HEK293 (cell line): ENCODE measurements at regions not wholly inside any gene's neighbourhood (a gene's known extent, or its start where the extent isn't known, plus 50 kb on each side); places are given as distances from the start of the nearest gene placed in this dataset.

Experiments
- CTCF ChIA-PET: fragments of 350-600 bp; formaldehyde crosslinking; extraction: SDS; loops from one replicate; lab custom pipeline; 2021; ENCODE audit warnings: antibody characterized with exemption; lab: Yijun Ruan, JAX
- POLR2A ChIA-PET: fragments of 300-600 bp; formaldehyde crosslinking; extraction: SDS; loops from one replicate; lab custom pipeline; 2020; ENCODE audit warnings: antibody characterized with exemption, inconsistent platforms; lab: Yijun Ruan, JAX
- H3K27ac ChIP-seq: fragments of 200-500 bp; sonication (Bioruptor generic); 2 replicates; pipeline ENCODE4 v1.5.1; 2014; ENCODE audit warnings: low read depth, low read length, control low read depth, inconsistent platforms; ENCODE audit errors: extremely low read depth
- H3K36me3 ChIP-seq, 2 experiments: fragments of 200-500 bp in 1 of 2; sonication (Bioruptor generic) in 1 of 2; 1 replicate in 1 of 2; 2 replicates in 1 of 2; pipeline ENCODE4 v1.5.1; 2014 to 2017; ENCODE audit warnings: inconsistent platforms in 2 of 2, low read length in 2 of 2; ENCODE audit not compliant: control insufficient read depth in 2 of 2, insufficient read depth in 1 of 2
- H3K4me1 ChIP-seq: fragments of 200-500 bp; sonication (Bioruptor generic); 2 replicates; pipeline ENCODE4 v1.5.1; 2014; ENCODE audit warnings: mild to moderate bottlenecking, low read length, inconsistent platforms; ENCODE audit not compliant: control insufficient read depth, insufficient read depth
- H3K4me3 ChIP-seq: 2 replicates; pipeline ENCODE4 v1.5.1; 2011; ENCODE audit warnings: low read depth, mild to moderate bottlenecking, control low read depth, low read length, moderate library complexity
- H3K9me3 ChIP-seq: fragments of 200-500 bp; sonication (Bioruptor generic); 2 replicates; pipeline ENCODE4 v1.5.1; 2014; ENCODE audit warnings: low read depth, low read length, inconsistent platforms; ENCODE audit not compliant: control insufficient read depth, insufficient read depth
- FEZF1 ChIP-seq: fragments of 450-650 bp; formaldehyde crosslinking; IDR thresholded peaks from 2 replicates; pipeline ENCODE4 v1.5.1; 2016; ENCODE audit warnings: missing biosample characterization, missing genetic modification characterization
- IKZF3 ChIP-seq: fragments of 450-650 bp; IDR thresholded peaks from 2 replicates; pipeline ENCODE4 v1.5.0; 2018; ENCODE audit warnings: missing biosample characterization, mild to moderate bottlenecking, missing genetic modification characterization, moderate library complexity
- KLF8 ChIP-seq: fragments of 450-650 bp; formaldehyde crosslinking; IDR thresholded peaks from 2 replicates; pipeline ENCODE4 v1.5.1; 2016; ENCODE audit warnings: missing biosample characterization, missing genetic modification characterization
- MZF1 ChIP-seq: fragments of 450-650 bp; formaldehyde crosslinking; IDR thresholded peaks from 2 replicates; pipeline ENCODE4 v1.5.1; 2017; ENCODE audit warnings: missing biosample characterization, missing genetic modification characterization, borderline replicate concordance
- SCRT1 ChIP-seq: fragments of 450-650 bp; formaldehyde crosslinking; IDR thresholded peaks from 2 replicates; pipeline ENCODE4 v1.5.1; 2016; ENCODE audit warnings: missing biosample characterization, missing genetic modification characterization, borderline replicate concordance
- ZBTB17 ChIP-seq: fragments of 450-650 bp; formaldehyde crosslinking; IDR thresholded peaks from 2 replicates; pipeline ENCODE4 v1.5.1; 2016; ENCODE audit warnings: missing biosample characterization, missing genetic modification characterization
- ZBTB8A ChIP-seq: fragments of 450-650 bp; formaldehyde crosslinking; IDR thresholded peaks from 2 replicates; pipeline ENCODE4 v1.5.1; 2016; ENCODE audit warnings: missing biosample characterization, missing genetic modification characterization
- ZNF155 ChIP-seq: fragments of 450-650 bp; formaldehyde crosslinking; IDR thresholded peaks from 2 replicates; pipeline ENCODE4 v1.5.1; 2016; ENCODE audit warnings: missing biosample characterization, missing genetic modification characterization
- ZNF184 ChIP-seq: fragments of 450-650 bp; IDR thresholded peaks from 2 replicates; pipeline ENCODE4 v1.5.1; 2018; ENCODE audit warnings: missing biosample characterization, mild to moderate bottlenecking, missing genetic modification characterization
- ZNF292 ChIP-seq: fragments of 450-650 bp; formaldehyde crosslinking; IDR thresholded peaks from 2 replicates; pipeline ENCODE4 v1.5.1; 2016; ENCODE audit warnings: low read depth, missing biosample characterization, missing genetic modification characterization, borderline replicate concordance
- ZNF335 ChIP-seq: fragments of 450-650 bp; formaldehyde crosslinking; conservative IDR thresholded peaks from 2 replicates; pipeline ENCODE4 v1.5.1; 2016; ENCODE audit warnings: missing biosample characterization, missing genetic modification characterization
- ZNF37A ChIP-seq: fragments of 450-650 bp; IDR thresholded peaks from 2 replicates; pipeline ENCODE4 v1.5.1; 2018; ENCODE audit warnings: missing biosample characterization, missing genetic modification characterization
- ZNF449 ChIP-seq: fragments of 450-650 bp; formaldehyde crosslinking; IDR thresholded peaks from 2 replicates; pipeline ENCODE4 v1.5.1; 2017; ENCODE audit warnings: missing biosample characterization, mild to moderate bottlenecking, missing genetic modification characterization, moderate library complexity
- ZNF488 ChIP-seq: fragments of 450-650 bp; formaldehyde crosslinking; IDR thresholded peaks from 2 replicates; pipeline ENCODE4 v1.5.1; 2016; ENCODE audit warnings: missing biosample characterization, missing genetic modification characterization
- ZNF560 ChIP-seq: fragments of 450-650 bp; formaldehyde crosslinking; IDR thresholded peaks from 2 replicates; pipeline ENCODE4 v1.5.1; 2017; ENCODE audit warnings: missing biosample characterization, missing genetic modification characterization, borderline replicate concordance
- ZNF610 ChIP-seq: fragments of 450-650 bp; formaldehyde crosslinking; IDR thresholded peaks from 2 replicates; pipeline ENCODE4 v1.5.1; 2016; ENCODE audit warnings: missing biosample characterization, missing genetic modification characterization, borderline replicate concordance
- ZNF623 ChIP-seq: fragments of 450-650 bp; formaldehyde crosslinking; IDR thresholded peaks from 2 replicates; pipeline ENCODE4 v1.5.1; 2016; ENCODE audit warnings: missing biosample characterization, missing genetic modification characterization
- ZNF624 ChIP-seq: fragments of 450-650 bp; formaldehyde crosslinking; IDR thresholded peaks from 2 replicates; pipeline ENCODE4 v1.5.1; 2017; ENCODE audit warnings: missing biosample characterization, missing genetic modification characterization
- ZNF658 ChIP-seq: fragments of 450-650 bp; formaldehyde crosslinking; IDR thresholded peaks from 2 replicates; pipeline ENCODE4; 2016; ENCODE audit warnings: missing biosample characterization, missing genetic modification characterization
- ZNF704 ChIP-seq: fragments of 450-650 bp; formaldehyde crosslinking; IDR thresholded peaks from 2 replicates; pipeline ENCODE4 v1.5.1; 2016; ENCODE audit warnings: missing biosample characterization, missing genetic modification characterization
- ZNF707 ChIP-seq: fragments of 450-650 bp; formaldehyde crosslinking; IDR thresholded peaks from 2 replicates; pipeline ENCODE4 v1.5.1; 2016; ENCODE audit warnings: missing biosample characterization, missing genetic modification characterization
- ZNF76 ChIP-seq: fragments of 450-650 bp; formaldehyde crosslinking; IDR thresholded peaks from 2 replicates; pipeline ENCODE4; 2016; ENCODE audit warnings: low read depth, missing biosample characterization, missing genetic modification characterization, borderline replicate concordance
- ZNF837 ChIP-seq: fragments of 450-650 bp; formaldehyde crosslinking; IDR thresholded peaks from 2 replicates; pipeline ENCODE4 v1.5.1; 2016; ENCODE audit warnings: missing biosample characterization, missing genetic modification characterization
- TF ChIP-seq, protein P1 (sequence below): fragments of 450-650 bp; formaldehyde crosslinking; optimal IDR thresholded peaks from 2 replicates; pipeline ENCODE3; 2016; ENCODE audit warnings: missing biosample characterization, mild to moderate bottlenecking, missing genetic modification characterization
- TF ChIP-seq, protein P2 (sequence below): fragments of 450-650 bp; formaldehyde crosslinking; IDR thresholded peaks from 2 replicates; pipeline ENCODE4 v1.5.1; 2017; ENCODE audit warnings: missing biosample characterization, missing genetic modification characterization
- TF ChIP-seq, protein P3 (sequence below): fragments of 450-650 bp; formaldehyde crosslinking; IDR thresholded peaks from 2 replicates; pipeline ENCODE4 v1.5.1; 2017; ENCODE audit warnings: missing biosample characterization, missing genetic modification characterization

DNA sequence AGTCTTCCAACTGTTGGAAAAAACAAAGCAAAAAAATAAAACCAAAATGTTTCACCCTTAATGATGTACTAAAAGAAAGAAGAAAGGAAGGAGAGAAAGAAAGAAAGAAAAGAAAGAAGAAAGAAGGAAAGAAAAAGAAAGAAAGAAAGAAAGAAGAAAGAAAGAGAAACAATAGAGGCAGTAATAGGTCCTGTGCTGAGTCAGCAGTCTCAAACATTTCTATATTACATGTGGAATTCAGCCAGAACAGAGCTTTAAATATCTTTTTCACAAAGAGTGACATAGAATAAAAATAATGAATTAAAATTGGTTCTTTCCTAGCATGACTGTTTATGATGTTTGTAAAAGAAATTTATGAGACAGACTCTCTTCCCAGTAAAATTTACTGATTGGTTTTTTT, 1135.3 kb upstream of the CDH8 start:
- TF ChIP-seq ZNF624 (tag by site-specific recombination) (no peak), ZNF704 (no peak), IKZF3 (tag by site-specific recombination) (no peak), ZNF560 (tag by site-specific recombination) (no peak), ZNF488 (tag by site-specific recombination) (no peak)
- TF ChIP-seq, protein P1, sequence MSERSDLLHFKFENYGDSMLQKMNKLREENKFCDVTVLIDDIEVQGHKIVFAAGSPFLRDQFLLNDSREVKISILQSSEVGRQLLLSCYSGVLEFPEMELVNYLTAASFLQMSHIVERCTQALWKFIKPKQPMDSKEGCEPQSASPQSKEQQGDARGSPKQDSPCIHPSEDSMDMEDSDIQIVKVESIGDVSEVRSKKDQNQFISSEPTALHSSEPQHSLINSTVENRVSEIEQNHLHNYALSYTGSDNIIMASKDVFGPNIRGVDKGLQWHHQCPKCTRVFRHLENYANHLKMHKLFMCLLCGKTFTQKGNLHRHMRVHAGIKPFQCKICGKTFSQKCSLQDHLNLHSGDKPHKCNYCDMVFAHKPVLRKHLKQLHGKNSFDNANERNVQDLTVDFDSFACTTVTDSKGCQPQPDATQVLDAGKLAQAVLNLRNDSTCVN (tag by site-specific recombination) = no peak
- no peaks in the 10 kb centered on the region for H3K4me1 ChIP-seq
- no peaks in the 10 kb centered on the region for H3K36me3 ChIP-seq
- H3K27ac ChIP-seq = no peak overlapping the region
- no peak overlapping the region for H3K4me3 ChIP-seq
- POLR2A ChIA-PET = no interaction called here
- no peaks in the 10 kb centered on the region for H3K9me3 ChIP-seq
- CTCF ChIA-PET = no interaction called here

DNA sequence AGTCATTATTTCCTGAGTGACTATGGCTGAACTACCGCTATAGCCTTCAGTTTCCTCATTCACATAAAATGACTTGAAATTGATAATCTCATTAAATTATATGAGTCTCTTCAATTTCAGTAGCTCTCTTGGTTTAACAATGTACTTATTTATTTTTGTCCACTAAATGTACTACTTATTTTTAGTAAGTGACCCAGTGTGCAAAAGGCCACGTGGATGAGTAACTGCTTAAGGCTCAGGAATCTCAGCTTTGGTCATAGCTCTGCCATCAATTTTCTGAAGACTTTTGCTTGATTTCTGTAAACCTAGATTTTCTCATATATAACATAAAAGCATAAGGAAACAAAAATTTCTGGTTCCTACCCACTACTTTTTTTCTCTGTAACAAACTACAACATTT, 1132.9 kb upstream of the CDH8 start:
- no peaks in the 10 kb centered on the region for H3K9me3 ChIP-seq
- no peak for TF ChIP-seq ZNF623 (tag by site-specific recombination)
- TF ChIP-seq ZNF707 = no peak
- no peak for TF ChIP-seq ZNF184 (tag by site-specific recombination)
- TF ChIP-seq ZBTB17 (tag by site-specific recombination) = no peak
- TF ChIP-seq MZF1 (tag by site-specific recombination) = no peak
- no peak for TF ChIP-seq ZNF658 (tag by site-specific recombination)
- TF ChIP-seq ZBTB8A (tag by site-specific recombination) = no peak
- TF ChIP-seq ZNF837 = no peak
- no peak overlapping the region for H3K4me3 ChIP-seq
- H3K4me1 ChIP-seq = no peaks in the 10 kb centered on the region
- no peaks in the 10 kb centered on the region for H3K36me3 ChIP-seq
- CTCF ChIA-PET = no interaction called here
- H3K27ac ChIP-seq = no peak overlapping the region
- POLR2A ChIA-PET = no interaction called here

GRCh38 chr16:63157818-63158217, 1121.6 kb upstream of the CDH8 start:
- no peaks in the 10 kb centered on the region for H3K36me3 ChIP-seq
- H3K4me3 ChIP-seq = no peak overlapping the region
- ChIA-PET POLR2A (no interaction called here), CTCF (no interaction called here)
- H3K4me1 ChIP-seq = no peaks in the 10 kb centered on the region
- H3K9me3 ChIP-seq = no peaks in the 10 kb centered on the region
- H3K27ac ChIP-seq = no peak overlapping the region
- TF ChIP-seq ZNF76 (tag by site-specific recombination) (no peak), ZNF449 (no peak), KLF8 (no peak), ZNF837 (no peak), ZNF335 (tag by site-specific recombination) (no peak), ZNF292 (tag by site-specific recombination) (no peak), ZNF37A (tag by site-specific recombination) (no peak), ZNF610 (tag by site-specific recombination) (no peak), ZNF658 (tag by site-specific recombination) (no peak), FEZF1 (tag by site-specific recombination) (no peak), ZNF155 (no peak), SCRT1 (tag by site-specific recombination) (no peak)
- TF ChIP-seq, protein P2, sequence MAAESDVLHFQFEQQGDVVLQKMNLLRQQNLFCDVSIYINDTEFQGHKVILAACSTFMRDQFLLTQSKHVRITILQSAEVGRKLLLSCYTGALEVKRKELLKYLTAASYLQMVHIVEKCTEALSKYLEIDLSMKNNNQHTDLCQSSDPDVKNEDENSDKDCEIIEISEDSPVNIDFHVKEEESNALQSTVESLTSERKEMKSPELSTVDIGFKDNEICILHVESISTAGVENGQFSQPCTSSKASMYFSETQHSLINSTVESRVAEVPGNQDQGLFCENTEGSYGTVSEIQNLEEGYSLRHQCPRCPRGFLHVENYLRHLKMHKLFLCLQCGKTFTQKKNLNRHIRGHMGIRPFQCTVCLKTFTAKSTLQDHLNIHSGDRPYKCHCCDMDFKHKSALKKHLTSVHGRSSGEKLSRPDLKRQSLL (tag by site-specific recombination) = no peak
- TF ChIP-seq, protein P3, sequence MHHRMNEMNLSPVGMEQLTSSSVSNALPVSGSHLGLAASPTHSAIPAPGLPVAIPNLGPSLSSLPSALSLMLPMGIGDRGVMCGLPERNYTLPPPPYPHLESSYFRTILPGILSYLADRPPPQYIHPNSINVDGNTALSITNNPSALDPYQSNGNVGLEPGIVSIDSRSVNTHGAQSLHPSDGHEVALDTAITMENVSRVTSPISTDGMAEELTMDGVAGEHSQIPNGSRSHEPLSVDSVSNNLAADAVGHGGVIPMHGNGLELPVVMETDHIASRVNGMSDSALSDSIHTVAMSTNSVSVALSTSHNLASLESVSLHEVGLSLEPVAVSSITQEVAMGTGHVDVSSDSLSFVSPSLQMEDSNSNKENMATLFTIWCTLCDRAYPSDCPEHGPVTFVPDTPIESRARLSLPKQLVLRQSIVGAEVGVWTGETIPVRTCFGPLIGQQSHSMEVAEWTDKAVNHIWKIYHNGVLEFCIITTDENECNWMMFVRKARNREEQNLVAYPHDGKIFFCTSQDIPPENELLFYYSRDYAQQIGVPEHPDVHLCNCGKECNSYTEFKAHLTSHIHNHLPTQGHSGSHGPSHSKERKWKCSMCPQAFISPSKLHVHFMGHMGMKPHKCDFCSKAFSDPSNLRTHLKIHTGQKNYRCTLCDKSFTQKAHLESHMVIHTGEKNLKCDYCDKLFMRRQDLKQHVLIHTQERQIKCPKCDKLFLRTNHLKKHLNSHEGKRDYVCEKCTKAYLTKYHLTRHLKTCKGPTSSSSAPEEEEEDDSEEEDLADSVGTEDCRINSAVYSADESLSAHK (tag by site-specific recombination) = no peak
